CD4-positive, CD25-positive, alpha-beta regulatory T cell (primary cell): ENCODE measurements at regions not wholly inside any gene's neighbourhood (a gene's known extent, or its start where the extent isn't known, plus 50 kb on each side); places are given as distances from the start of the nearest gene placed in this dataset.

Experiments
- ATAC-seq, 2 donors: fragments of 150-1000 bp; cut with Tn5 transposase; one replicate each; pipeline ENCODE4 v1.10.0; 2021; ENCODE audit warnings: low read depth in 2 of 2, moderate number of reproducible peaks in 2 of 2, moderate library complexity in 1 of 2
- DNase-seq, 3 donors: peaks; one replicate each; pipeline versions ENCODE4 v3.0.0 to v3.0.0-alpha.2; 2012 to 2022; ENCODE audit warnings: mixed read lengths in 1 of 3
- H3K27ac ChIP-seq: one replicate; pipeline ENCODE4 v1.7.0; 2013; ENCODE audit warnings: mild to moderate bottlenecking, low read length; ENCODE audit not compliant: insufficient read depth, poor library complexity, severe bottlenecking
- H3K27me3 ChIP-seq: one replicate; pipeline ENCODE4 v1.7.0; 2013; ENCODE audit warnings: low read length; ENCODE audit not compliant: control insufficient read depth, insufficient read depth
- H3K36me3 ChIP-seq: one replicate; pipeline ENCODE4 v1.7.0; 2013; ENCODE audit warnings: mild to moderate bottlenecking, low read length, moderate library complexity; ENCODE audit not compliant: control insufficient read depth, insufficient read depth
- H3K4me1 ChIP-seq: 2 replicates; pipeline ENCODE4 v1.7.0; 2013; ENCODE audit warnings: mild to moderate bottlenecking, low read length; ENCODE audit not compliant: insufficient read depth, control insufficient read depth, poor library complexity, severe bottlenecking
- H3K4me3 ChIP-seq: one replicate; pipeline ENCODE4 v1.7.0; 2013; ENCODE audit warnings: low read depth, mild to moderate bottlenecking, low read length, moderate library complexity
- H3K9me3 ChIP-seq, 2 experiments: 1 replicate in 1 of 2; 2 replicates in 1 of 2; pipeline ENCODE4 v1.7.0; 2013; ENCODE audit warnings: low read length in 2 of 2, mild to moderate bottlenecking in 1 of 2, moderate library complexity in 1 of 2; ENCODE audit not compliant: control insufficient read depth in 2 of 2
- H3K27ac Mint-ChIP-seq, 3 donors: one replicate each; pipeline ENCODE4 v1.8.0; 2020 to 2022; ENCODE audit warnings: mild to moderate bottlenecking in 3 of 3, mixed read lengths in 3 of 3, moderate library complexity in 2 of 3
- H3K27me3 Mint-ChIP-seq: one replicate; pipeline ENCODE4 v1.8.0; 2022; ENCODE audit warnings: mild to moderate bottlenecking, mixed read lengths
- H3K36me3 Mint-ChIP-seq: one replicate; pipeline ENCODE4 v1.8.0; 2020; ENCODE audit warnings: mixed read lengths
- H3K4me1 Mint-ChIP-seq, 4 donors: one replicate each; pipeline ENCODE4 v1.8.0; 2020 to 2022; ENCODE audit warnings: mixed read lengths in 4 of 4, mild to moderate bottlenecking in 1 of 4
- H3K4me3 Mint-ChIP-seq, 4 donors: one replicate each; pipeline ENCODE4 v1.8.0; 2020 to 2022; ENCODE audit warnings: mild to moderate bottlenecking in 4 of 4, mixed read lengths in 4 of 4, moderate library complexity in 3 of 4
- H3K9me3 Mint-ChIP-seq, 7 donors: one replicate each; pipeline ENCODE4 v1.8.0; 2020 to 2022; ENCODE audit warnings: mixed read lengths in 7 of 7, mild to moderate bottlenecking in 3 of 7, moderate library complexity in 2 of 7

DNA sequence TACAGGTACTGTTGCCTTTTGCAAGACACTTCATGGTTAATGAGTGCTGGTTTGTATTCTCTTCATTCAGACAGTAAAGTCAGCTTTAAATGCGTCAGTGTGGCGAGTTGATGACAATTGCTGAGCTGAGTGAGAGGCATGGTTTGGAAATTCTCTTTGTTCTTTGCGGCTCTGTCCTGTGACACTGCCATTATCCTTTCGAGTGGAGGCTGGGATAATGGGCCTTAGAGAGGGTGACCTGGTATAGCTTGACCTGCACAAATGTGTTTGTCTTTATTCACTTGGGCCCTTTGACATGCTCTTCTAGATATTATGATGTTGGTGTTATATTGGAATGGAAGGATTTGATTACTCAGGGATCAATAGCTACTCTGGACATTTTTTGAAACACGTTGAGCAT lies 208.5 kb upstream of the FAT1 start:
- Histone ChIP-seq H3K36me3 (no peaks in the 10 kb centered on the region), H3K27me3 (no peaks in the 10 kb centered on the region), H3K27ac (no peak overlapping the region), H3K9me3 (peaks cover 0 to 2% of the 10 kb centered on the region in 2 experiments), H3K4me1 (no peaks in the 10 kb centered on the region), H3K4me3 (no peak overlapping the region)
- H3K27ac Mint-ChIP-seq: no peak overlapping the region
- H3K36me3 Mint-ChIP-seq: no peaks in the 10 kb centered on the region
- ATAC-seq (no peak), DNase-seq (no peak)
- peaks cover 0 to 11% (median 6%) of the 10 kb centered on the region in 7 donors for H3K9me3 Mint-ChIP-seq
- H3K4me3 Mint-ChIP-seq: no peak overlapping the region
- H3K4me1 Mint-ChIP-seq: no peaks in the 10 kb centered on the region
- no peaks in the 10 kb centered on the region for H3K27me3 Mint-ChIP-seq

DNA sequence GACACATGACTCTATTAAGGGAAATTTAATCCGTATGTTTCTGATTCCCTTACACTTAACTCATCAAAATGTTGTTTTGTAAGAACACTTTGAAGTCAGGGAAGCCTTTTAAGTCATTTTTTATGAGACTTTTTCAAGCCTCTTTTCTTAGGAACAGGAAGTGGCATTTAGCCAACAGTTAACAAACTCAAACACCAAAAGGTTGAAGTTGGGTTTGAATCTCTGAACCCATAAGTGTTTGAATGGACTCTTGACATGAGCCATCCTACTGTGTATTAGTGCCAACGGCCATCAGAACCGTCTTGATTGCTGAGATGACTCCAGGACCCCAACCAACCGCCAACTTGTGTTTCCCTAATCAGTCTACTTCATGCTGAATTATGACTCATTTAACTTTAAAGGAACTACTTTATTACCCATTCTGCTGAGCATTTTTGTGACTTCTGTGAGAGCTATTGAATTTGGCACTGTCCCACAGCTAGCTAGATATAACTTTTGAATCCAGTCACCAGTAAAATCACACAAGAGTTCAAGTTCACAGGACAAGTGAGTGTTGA lies 209.1 kb upstream of the FAT1 start:
- Histone ChIP-seq H3K27ac (no peak overlapping the region), H3K27me3 (no peaks in the 10 kb centered on the region), H3K9me3 (peaks cover 0 to 2% of the 10 kb centered on the region in 2 experiments), H3K4me3 (no peak overlapping the region), H3K4me1 (no peaks in the 10 kb centered on the region), H3K36me3 (no peaks in the 10 kb centered on the region)
- H3K4me1 Mint-ChIP-seq: no peaks in the 10 kb centered on the region
- no peak overlapping the region for H3K27ac Mint-ChIP-seq
- DNase-seq (no peak), ATAC-seq (no peak)
- no peaks in the 10 kb centered on the region for H3K36me3 Mint-ChIP-seq
- H3K27me3 Mint-ChIP-seq: no peaks in the 10 kb centered on the region
- H3K9me3 Mint-ChIP-seq: peaks cover 0 to 10% (median 7%) of the 10 kb centered on the region in 7 donors
- no peak overlapping the region for H3K4me3 Mint-ChIP-seq

- Mint-ChIP-seq H3K9me3 (peaks cover 0 to 14% (median 9%) of the 10 kb centered on the region in 7 donors), H3K4me3 (no peak overlapping the region), H3K27ac (no peak overlapping the region), H3K4me1 (no peaks in the 10 kb centered on the region), H3K27me3 (no peaks in the 10 kb centered on the region), H3K36me3 (no peaks in the 10 kb centered on the region)
- Histone ChIP-seq H3K36me3 (no peaks in the 10 kb centered on the region), H3K4me3 (no peak overlapping the region), H3K4me1 (no peaks in the 10 kb centered on the region), H3K27ac (no peak overlapping the region), H3K9me3 (no peaks in the 10 kb centered on the region), H3K27me3 (no peaks in the 10 kb centered on the region)
- DNase-seq (no peak), ATAC-seq (no peak)
These were observed 210.6 kb upstream of the FAT1 start for GRCh38 chr4:186934244-186934643.

GRCh38 chr4:186934841-186935443 lies 211.3 kb upstream of the FAT1 start:
- H3K27ac ChIP-seq: no peak overlapping the region
- H3K9me3 ChIP-seq: no peaks in the 10 kb centered on the region
- H3K4me3 ChIP-seq: no peak overlapping the region
- Mint-ChIP-seq H3K36me3 (no peaks in the 10 kb centered on the region), H3K9me3 (peaks cover 0 to 13% (median 8%) of the 10 kb centered on the region in 7 donors), H3K27me3 (no peaks in the 10 kb centered on the region), H3K4me1 (no peaks in the 10 kb centered on the region), H3K27ac (no peak overlapping the region), H3K4me3 (no peak overlapping the region)
- H3K27me3 ChIP-seq: no peaks in the 10 kb centered on the region
- H3K4me1 ChIP-seq: no peaks in the 10 kb centered on the region
- no peak for DNase-seq
- no peak for ATAC-seq
- H3K36me3 ChIP-seq: no peaks in the 10 kb centered on the region

GRCh38 chr4:186935901-186936300 lies 212.2 kb upstream of the FAT1 start:
- no peaks in the 10 kb centered on the region for H3K36me3 Mint-ChIP-seq
- no peaks in the 10 kb centered on the region for H3K27me3 Mint-ChIP-seq
- Histone ChIP-seq H3K4me3 (no peak overlapping the region), H3K36me3 (no peaks in the 10 kb centered on the region), H3K27ac (no peak overlapping the region), H3K4me1 (no peaks in the 10 kb centered on the region), H3K27me3 (no peaks in the 10 kb centered on the region), H3K9me3 (no peaks in the 10 kb centered on the region)
- peaks cover 0 to 13% (median 7%) of the 10 kb centered on the region in 7 donors for H3K9me3 Mint-ChIP-seq
- H3K4me3 Mint-ChIP-seq: no peak overlapping the region
- ATAC-seq: no peak
- no peak overlapping the region for H3K27ac Mint-ChIP-seq
- no peaks in the 10 kb centered on the region for H3K4me1 Mint-ChIP-seq
- no peak for DNase-seq

- Mint-ChIP-seq H3K4me3 (no peak overlapping the region), H3K9me3 (peaks cover 0 to 13% (median 6%) of the 10 kb centered on the region in 7 donors), H3K36me3 (no peaks in the 10 kb centered on the region), H3K4me1 (no peaks in the 10 kb centered on the region), H3K27me3 (no peaks in the 10 kb centered on the region), H3K27ac (no peak overlapping the region)
- Histone ChIP-seq H3K36me3 (no peaks in the 10 kb centered on the region), H3K27ac (no peak overlapping the region), H3K4me3 (no peak overlapping the region), H3K4me1 (no peaks in the 10 kb centered on the region), H3K9me3 (no peaks in the 10 kb centered on the region), H3K27me3 (no peaks in the 10 kb centered on the region)
- DNase-seq (no peak), ATAC-seq (no peak)
These were observed 213.1 kb upstream of the FAT1 start for GRCh38 chr4:186936496-186937375.

DNA sequence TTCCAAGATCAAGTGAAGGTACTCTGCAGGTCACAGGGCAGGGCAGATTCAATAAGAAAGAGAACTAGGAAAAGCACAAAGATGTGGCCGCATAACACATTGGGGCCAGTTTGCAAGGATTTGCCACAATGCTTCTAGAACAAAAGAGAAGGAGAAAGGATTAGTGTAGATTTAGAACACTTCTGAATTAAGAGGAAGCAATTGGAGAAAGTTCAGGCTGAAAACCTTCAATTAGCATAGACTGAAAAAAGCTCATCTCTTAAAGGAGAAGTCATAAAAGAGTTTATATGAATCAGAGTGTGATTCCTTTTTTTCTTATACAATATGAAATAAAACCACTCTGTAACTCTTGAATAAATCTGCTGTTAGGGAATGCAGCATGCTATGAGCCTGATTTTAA lies 215.6 kb upstream of the FAT1 start:
- Histone ChIP-seq H3K27ac (no peak overlapping the region), H3K9me3 (peaks cover 0 to 9% of the 10 kb centered on the region in 2 experiments), H3K36me3 (no peaks in the 10 kb centered on the region), H3K4me3 (no peak overlapping the region), H3K4me1 (no peaks in the 10 kb centered on the region), H3K27me3 (no peaks in the 10 kb centered on the region)
- H3K36me3 Mint-ChIP-seq: no peaks in the 10 kb centered on the region
- no peak overlapping the region for H3K4me3 Mint-ChIP-seq
- H3K27ac Mint-ChIP-seq: no peak overlapping the region
- H3K9me3 Mint-ChIP-seq: peaks cover 0 to 16% (median 4%) of the 10 kb centered on the region in 7 donors
- no peaks in the 10 kb centered on the region for H3K4me1 Mint-ChIP-seq
- H3K27me3 Mint-ChIP-seq: no peaks in the 10 kb centered on the region
- no peak for DNase-seq
- ATAC-seq: no peak
